Omental fat pad (tissue), 3 donors: ENCODE measurements at regions not wholly inside any gene's neighbourhood (a gene's known extent, or its start where the extent isn't known, plus 50 kb on each side); places are given as distances from the start of the nearest gene placed in this dataset.

ENCODE experiments used
- ATAC-seq: fragments of 150-250 bp; one replicate; pipeline ENCODE4 v1.9.1; 2016; ENCODE audit warnings: mild to moderate bottlenecking, moderate library complexity; ENCODE audit not compliant: low FRiP score
- DNase-seq: peaks from one replicate; pipeline ENCODE4 v3.0.0-alpha.2; 2019; ENCODE audit warnings: low spot score
- TF ChIP-seq, protein P1 (sequence below), 3 donors: fragments of 450-650 bp; IDR thresholded peaks; one replicate each; pipeline ENCODE4 v1.5.1; 2016 to 2017; ENCODE audit warnings: antibody characterized with exemption in 3 of 3, mild to moderate bottlenecking in 3 of 3, moderate library complexity in 2 of 3

DNA sequence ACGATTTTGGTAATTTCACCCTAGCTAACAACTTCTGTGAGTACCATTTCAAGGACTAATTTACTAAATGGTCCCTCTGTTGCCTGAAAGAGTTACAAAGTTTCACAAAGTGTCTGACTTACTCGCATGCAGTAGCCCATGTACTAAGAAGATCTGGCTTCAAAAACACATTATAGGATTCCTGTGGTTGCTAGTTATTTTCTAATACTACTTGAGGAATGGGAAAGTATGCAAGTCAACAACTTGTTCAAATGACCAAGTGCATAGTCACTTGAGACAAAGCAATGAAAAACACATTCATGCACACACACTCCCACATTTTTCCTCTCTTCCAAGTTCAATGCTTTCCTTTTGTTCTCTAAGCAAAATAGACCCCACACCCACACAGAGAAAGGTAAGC lies 219.7 kb upstream of the TMPO start:
- no peak for ATAC-seq
- TF ChIP-seq, protein P1, sequence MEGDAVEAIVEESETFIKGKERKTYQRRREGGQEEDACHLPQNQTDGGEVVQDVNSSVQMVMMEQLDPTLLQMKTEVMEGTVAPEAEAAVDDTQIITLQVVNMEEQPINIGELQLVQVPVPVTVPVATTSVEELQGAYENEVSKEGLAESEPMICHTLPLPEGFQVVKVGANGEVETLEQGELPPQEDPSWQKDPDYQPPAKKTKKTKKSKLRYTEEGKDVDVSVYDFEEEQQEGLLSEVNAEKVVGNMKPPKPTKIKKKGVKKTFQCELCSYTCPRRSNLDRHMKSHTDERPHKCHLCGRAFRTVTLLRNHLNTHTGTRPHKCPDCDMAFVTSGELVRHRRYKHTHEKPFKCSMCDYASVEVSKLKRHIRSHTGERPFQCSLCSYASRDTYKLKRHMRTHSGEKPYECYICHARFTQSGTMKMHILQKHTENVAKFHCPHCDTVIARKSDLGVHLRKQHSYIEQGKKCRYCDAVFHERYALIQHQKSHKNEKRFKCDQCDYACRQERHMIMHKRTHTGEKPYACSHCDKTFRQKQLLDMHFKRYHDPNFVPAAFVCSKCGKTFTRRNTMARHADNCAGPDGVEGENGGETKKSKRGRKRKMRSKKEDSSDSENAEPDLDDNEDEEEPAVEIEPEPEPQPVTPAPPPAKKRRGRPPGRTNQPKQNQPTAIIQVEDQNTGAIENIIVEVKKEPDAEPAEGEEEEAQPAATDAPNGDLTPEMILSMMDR (IDR thresholded peaks at IDR 0.05) = no peak
- DNase-seq = no peak

DNA sequence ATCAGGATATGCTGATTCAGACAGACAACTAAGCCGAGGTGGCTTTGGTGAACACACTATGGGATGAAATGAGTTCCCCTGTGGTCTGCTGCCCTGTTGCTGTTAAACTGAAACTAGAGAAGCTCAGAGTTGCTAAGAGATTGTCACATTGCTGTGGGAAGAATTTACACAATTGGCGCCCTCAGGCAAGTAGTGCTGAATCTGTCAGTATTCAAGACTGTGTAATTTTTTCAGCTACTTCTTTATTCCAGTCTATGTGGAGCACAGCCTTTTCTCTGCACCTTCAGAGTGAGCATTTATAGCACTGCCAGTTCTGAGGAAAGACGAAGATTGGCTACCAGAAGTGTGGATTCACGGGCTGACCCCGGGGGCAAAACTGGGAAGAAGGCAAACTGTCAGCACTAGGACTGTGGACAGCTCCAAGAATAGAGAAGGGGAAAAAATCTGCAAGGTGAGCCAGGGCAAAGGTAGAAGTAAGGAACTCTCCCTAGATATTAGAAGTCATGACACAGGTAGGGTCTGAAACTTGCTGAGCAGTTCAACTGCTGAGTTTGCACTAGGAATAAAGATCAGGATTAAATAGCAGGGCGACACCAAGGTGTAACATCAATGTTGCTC lies 218.8 kb upstream of the TMPO start:
- ATAC-seq (no peak), DNase-seq (no peak)
- TF ChIP-seq, protein P1 (IDR thresholded peaks at IDR 0.05) = no peak

DNA sequence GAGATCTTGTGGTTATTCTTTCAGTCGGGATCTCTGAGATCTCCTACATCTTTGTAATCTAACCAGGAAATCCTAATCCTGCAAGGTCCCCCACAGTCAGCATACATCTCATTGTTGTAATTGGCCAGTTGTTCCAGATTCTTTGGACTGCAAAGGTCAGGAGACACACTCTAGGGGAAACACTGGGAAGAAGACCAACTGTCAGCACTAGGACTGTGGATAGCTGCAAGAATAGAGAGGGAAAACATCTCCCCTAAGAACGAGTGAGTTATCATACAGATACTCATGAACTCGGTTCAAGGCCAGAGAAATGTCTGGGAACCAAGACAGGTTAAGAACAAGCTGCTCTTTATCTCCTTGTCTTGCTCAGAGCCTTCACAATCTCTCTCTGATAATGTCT lies 217.9 kb upstream of the TMPO start:
- ATAC-seq (no peak), DNase-seq (no peak)
- TF ChIP-seq, protein P1 (IDR thresholded peaks at IDR 0.05) = no peak

DNA sequence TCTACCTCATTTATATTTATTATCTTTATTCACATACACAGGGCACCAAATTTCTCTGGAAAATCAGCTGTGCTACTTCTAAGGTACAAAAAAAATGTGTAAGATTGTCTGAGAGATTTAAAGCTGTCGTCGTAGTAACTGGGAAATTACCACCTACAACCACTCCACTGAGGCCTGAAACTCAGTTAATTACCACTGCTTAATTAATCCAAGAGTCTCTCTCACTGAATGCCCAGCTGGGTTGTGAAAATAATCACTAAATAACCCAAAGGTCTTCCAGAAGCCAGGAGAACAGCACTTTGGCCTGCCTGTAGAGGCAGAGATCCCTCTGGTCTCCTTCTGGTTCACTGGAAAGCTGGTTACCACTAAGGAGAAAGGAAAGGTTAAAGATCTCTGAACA lies 207.2 kb upstream of the TMPO start:
- no peak for ATAC-seq
- DNase-seq = no peak
- TF ChIP-seq, protein P1 (IDR thresholded peaks at IDR 0.05) = no peak

DNA sequence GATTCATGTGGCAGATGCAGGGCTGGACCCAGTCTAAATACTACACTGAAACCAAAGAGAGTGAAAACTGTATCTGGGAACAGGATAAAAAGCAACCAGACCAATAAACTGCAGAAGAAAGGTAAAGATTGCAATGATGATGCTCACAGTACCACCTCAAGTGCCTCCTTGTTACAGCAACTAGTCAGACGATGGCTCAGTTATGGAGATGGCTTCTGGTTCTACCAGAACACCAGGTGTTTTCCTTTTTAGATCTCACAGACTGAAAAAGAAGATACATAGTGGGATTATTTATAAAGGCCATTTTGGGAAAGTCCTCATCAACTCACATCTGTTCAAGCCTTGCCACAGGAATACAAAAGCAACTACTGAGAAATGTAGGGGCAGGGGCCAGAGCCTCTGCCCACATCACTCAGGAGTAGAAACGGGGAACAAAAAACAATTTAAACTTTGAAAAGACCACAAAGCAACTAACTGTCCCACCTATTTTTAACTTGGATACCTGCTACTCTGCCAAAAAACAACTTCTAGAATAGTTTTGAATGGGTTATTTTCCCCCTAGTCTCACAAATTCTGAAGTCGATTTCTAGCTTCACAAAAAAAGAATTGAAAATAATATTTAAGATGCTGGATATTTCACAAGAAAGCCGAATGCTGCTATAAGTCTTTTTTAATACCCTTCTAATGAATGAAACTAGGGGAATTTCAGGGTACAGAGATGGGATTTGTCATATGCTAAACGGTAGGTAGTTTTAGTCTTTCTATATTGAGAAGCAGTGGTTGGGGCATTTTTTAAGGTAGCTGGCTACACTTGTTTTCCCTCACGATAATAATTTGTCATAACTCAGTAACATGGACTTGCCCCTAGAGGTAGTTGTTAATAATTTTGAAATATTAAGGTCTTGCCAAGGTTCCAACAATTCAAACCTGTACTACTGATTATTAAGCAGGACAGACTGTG lies 197.2 kb upstream of the TMPO start:
- no peak for ATAC-seq
- TF ChIP-seq, protein P1 (IDR thresholded peaks at IDR 0.05) = no peak
- no peak for DNase-seq

DNA sequence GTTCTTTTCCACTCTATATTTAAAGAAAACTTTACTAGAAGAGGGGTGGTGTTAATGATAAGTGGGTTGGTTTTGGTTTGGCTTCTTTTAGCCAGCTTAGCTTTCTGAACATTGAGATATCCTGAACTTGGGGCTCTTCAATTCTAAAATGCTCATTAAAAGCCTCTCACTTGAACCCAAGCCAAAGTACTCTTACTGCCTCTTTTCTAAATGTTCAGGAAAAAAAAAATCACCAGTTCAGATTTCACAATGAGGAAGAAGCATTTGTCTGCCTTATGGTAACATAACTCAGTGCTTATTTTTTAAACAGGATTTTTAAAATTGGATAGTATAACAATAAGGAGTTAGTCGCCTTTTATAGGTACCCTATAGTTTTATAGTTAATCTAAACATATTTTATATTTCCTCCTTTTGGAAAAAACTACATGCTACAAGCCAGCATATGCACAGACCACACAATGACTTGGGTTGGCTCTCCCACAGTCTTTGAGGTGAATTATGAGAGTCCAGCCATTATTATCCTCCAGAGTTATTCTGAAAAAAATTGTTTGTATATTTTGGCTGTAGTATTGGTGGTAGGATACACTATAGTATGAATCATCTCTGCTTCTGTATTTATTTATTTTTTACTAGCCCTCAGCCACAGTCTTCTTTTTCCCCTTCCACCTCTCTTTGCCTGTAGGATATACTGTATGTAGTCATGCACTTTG lies 195.5 kb upstream of the TMPO start:
- TF ChIP-seq, protein P1 (IDR thresholded peaks at IDR 0.05) = no peak
- no peak for ATAC-seq
- DNase-seq = no peak
